ENCODE measurements at regions not wholly inside any gene's neighbourhood (a gene's known extent, or its start where the extent isn't known, plus 50 kb on each side); places are given as distances from the start of the nearest gene placed in this dataset.

DNA sequence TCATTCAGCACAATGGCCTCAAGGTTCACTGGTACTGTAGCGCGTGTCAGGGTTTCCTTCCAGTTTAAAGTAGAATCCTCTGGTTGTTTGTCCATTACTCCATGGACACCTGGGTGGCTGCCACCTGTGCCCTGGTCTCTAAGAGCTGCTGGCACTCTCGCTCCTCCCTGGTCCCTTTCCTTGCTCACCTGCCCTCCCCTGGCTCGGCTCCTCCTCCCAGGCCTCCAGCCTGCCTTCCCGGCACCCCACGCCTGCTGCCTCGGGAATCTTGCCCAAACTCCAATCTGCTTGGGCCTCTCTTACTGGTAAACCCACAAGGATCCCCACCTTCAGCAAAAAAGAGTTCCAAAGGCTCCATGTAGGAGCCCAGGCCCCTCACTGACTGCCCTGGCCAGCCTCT is 154.4 kb upstream of the DIO3 start:
- Histone ChIP-seq H3K27me3 (ENCODE audit: low read depth) (no peaks in the 10 kb centered on the region), H3K36me3 (no peaks in the 10 kb centered on the region), H3K4me3 (no peak overlapping the region), H3K9me3 (no peaks in the 10 kb centered on the region), H3K4me1 (peaks cover 37% of the 10 kb centered on the region), H3K27ac (no peak overlapping the region)
- ATAC-seq = peak; percentile 5 to 22
- no peak for DNase-seq
- TF ChIP-seq CTCF (IDR thresholded peaks at IDR 0.05) = no peak
- intact Hi-C loops (cut with DNase I) = no loop called here

GRCh38 chr14:101407328-101407727 is 154.0 kb upstream of the DIO3 start:
- H3K4me3 ChIP-seq = no peak overlapping the region
- H3K4me1 ChIP-seq = peaks cover 37% of the 10 kb centered on the region
- H3K9me3 ChIP-seq = no peaks in the 10 kb centered on the region
- intact Hi-C loops (cut with DNase I) = no loop called here
- H3K36me3 ChIP-seq = no peaks in the 10 kb centered on the region
- TF ChIP-seq CTCF (IDR thresholded peaks at IDR 0.05) = no peak
- peak; percentile 18 to 28 for ATAC-seq
- peak overlapping the region; percentile 47 for H3K27ac ChIP-seq
- no peak for DNase-seq
- no peaks in the 10 kb centered on the region for H3K27me3 ChIP-seq (ENCODE audit: low read depth)

DNA sequence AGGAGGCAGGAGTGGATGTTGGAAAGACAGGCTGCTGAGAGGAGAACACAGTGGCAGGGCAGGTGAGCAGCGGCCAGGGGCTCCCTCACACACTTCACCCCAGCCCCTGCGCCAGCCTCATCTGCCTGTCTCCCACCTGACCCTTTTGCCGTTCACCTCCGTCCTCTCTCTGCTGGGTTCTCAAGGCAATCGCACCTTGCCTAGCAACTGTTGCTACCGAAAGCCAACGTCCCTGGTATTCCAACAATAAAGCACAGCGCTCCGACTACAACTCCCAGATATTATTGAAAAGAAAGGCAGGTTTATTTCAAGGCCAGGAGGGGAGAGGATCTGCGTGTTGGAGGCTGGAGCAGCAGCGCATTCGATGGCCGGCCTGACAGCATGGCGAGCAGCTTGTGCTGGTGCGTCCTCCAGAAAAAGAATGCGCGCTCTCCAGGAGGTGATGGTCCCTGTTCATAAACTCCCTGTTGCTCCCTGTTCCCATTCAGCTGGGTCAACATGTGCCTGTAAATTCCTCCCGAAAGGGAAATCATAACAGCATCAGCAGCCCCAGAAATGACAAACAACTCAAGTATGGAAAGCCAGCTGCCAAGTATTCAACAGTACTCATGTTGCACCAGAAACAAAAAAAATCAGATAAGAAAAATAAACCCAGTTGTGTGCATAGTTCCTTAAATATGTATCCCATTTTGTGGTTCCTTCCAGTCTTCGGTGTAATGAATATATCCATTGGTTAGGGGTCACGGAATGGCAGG is 153.0 kb upstream of the DIO3 start:
- DNase-seq (no peak), ATAC-seq (peak; percentile 71 to 78)
- Histone ChIP-seq H3K36me3 (no peaks in the 10 kb centered on the region), H3K27me3 (ENCODE audit: low read depth) (no peaks in the 10 kb centered on the region), H3K9me3 (no peaks in the 10 kb centered on the region), H3K4me3 (no peak overlapping the region), H3K4me1 (peaks cover 30% of the 10 kb centered on the region), H3K27ac (peak overlapping the region; percentile 47)
- no peak for TF ChIP-seq CTCF (IDR thresholded peaks at IDR 0.05)
- intact Hi-C loops (cut with DNase I) = no loop called here

- Histone ChIP-seq H3K4me3 (no peak overlapping the region), H3K9me3 (no peaks in the 10 kb centered on the region), H3K4me1 (peaks cover 29% of the 10 kb centered on the region), H3K27ac (peak overlapping the region; percentile 13), H3K36me3 (no peaks in the 10 kb centered on the region), H3K27me3 (ENCODE audit: low read depth) (no peaks in the 10 kb centered on the region)
- no peak for TF ChIP-seq CTCF (IDR thresholded peaks at IDR 0.05)
- intact Hi-C loops (cut with DNase I) = no loop called here
- DNase-seq = no peak
- ATAC-seq = peak in 1 of 2 donors; percentile 20
Measured at GRCh38 chr14:101409006-101409543, 152.2 kb upstream of the DIO3 start.

DNA sequence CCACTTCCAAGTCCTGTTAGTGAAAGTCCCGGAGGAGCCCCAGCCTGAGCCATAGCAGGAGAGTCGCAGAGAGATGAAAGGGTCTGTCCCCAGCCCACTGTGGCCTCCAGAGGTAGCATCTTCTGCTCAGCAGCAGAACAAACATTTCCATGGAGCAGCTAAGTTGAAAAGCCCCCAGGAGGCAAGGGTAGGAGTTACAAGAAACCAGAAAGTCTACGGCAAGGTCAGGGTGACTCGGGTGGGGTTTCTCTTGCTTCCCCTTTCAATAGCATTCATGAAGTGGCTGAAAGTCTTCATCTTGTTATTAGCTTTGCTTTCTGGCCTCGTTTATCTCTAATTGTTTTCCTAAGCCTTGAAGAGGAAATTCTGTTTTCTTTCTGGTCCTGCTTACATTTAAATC is 151.2 kb upstream of the DIO3 start:
- Histone ChIP-seq H3K36me3 (no peaks in the 10 kb centered on the region), H3K9me3 (no peaks in the 10 kb centered on the region), H3K4me3 (no peak overlapping the region), H3K27ac (no peak overlapping the region), H3K27me3 (ENCODE audit: low read depth) (no peaks in the 10 kb centered on the region), H3K4me1 (peaks cover 21% of the 10 kb centered on the region)
- TF ChIP-seq CTCF (IDR thresholded peaks at IDR 0.05) = no peak
- intact Hi-C loops (cut with DNase I) = no loop called here
- DNase-seq = no peak
- ATAC-seq = no peak

Measured in lower lobe of right lung (tissue), 2 donors.